ENCODE measurements at regions not wholly inside any gene's neighbourhood (a gene's known extent, or its start where the extent isn't known, plus 50 kb on each side); places are given as distances from the start of the nearest gene placed in this dataset.

DNA sequence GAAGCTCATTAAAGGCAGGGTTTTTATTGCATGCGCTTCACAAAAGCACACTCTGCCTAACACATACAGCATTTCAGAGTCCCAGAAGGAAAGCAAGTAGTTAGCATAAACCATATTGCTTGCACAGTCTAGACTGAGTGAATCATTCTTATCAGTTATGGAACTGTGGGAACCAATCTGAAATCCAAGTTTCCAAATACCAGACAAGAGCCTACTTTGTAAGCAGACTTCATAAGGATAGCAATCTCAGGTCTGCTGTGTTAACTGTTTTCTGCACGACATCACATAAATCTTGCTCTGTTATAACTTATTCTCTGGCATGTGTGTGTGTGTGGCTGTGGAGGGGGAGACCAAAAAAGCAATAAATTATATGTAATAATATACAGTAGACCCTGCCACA, 608.1 kb upstream of the REG3G start:
- H3K4me2 ChIP-seq (ENCODE audit: low read depth, low read length), result no peak overlapping the region
- H3K27ac ChIP-seq (ENCODE audit: insufficient read depth, low read length), result no peak overlapping the region
- no CpG with 5 or more reads among the region's 2 CpGs for WGBS, 2 experiments (ENCODE audit: extremely low coverage in 2 of 2, insufficient read length in 1 of 2)
- DNase-seq, result no peak
- no peak overlapping the region for H3K4me3 ChIP-seq (ENCODE audit: insufficient read depth, low read depth, low read length)
- H3K27me3 ChIP-seq (ENCODE audit: control insufficient read depth, insufficient read depth, low read length), result no peaks in the 10 kb centered on the region
- peaks cover 4% of the 10 kb centered on the region; the same call in 1 of the 2 replicates for H3K9me3 ChIP-seq (ENCODE audit: control insufficient read depth, insufficient read depth, low read length)
- H2AFZ ChIP-seq (replicated peaks; ENCODE audit: low read length, poor library complexity), result no peak overlapping the region
- in situ Hi-C loops (cut with MboI; ENCODE audit: low sequenced_read_pairs) (no loop called here), dilution Hi-C loops (cut with HindIII; ENCODE audit: low sequenced_read_pairs, unreplicated experiment) (no loop called here), intact Hi-C loops (cut with micrococcal nuclease) (no loop called here)
- H3K4ac ChIP-seq (ENCODE audit: low read depth, low read length), result no peak overlapping the region
- H2BK15ac ChIP-seq (ENCODE audit: low read depth, low read length), result no peak overlapping the region
- no peak overlapping the region for H2BK120ac ChIP-seq (ENCODE audit: low read depth, low read length)
- H2BK20ac ChIP-seq (ENCODE audit: low read depth, low read length), result no peak overlapping the region
- H3K23ac ChIP-seq (ENCODE audit: low read depth, low read length), result no peak overlapping the region
- H4K8ac ChIP-seq (ENCODE audit: low read depth in 2 of 2, low read length in 2 of 2), result no peak overlapping the region
- H2AK9ac ChIP-seq (replicated peaks; ENCODE audit: low read depth, low read length, poor library complexity), result no peak overlapping the region
- no peak overlapping the region for H2AK5ac ChIP-seq (ENCODE audit: low read depth, low read length)
- no peak overlapping the region for H3K18ac ChIP-seq (ENCODE audit: low read depth, low read length)
- H4K20me1 ChIP-seq (ENCODE audit: insufficient read depth, low read length), result no peaks in the 10 kb centered on the region
- CTCF ChIA-PET, result interaction anchor here (0.6 kb wide), 1 partner anchor 79 kb away, joined by 3 read pairs; no protein-coding TSS in a partner anchor
- no peak overlapping the region for H3K9ac ChIP-seq (ENCODE audit: low read depth, low read length)
- no peaks in the 10 kb centered on the region for H3K4me1 ChIP-seq (ENCODE audit: control insufficient read depth, insufficient read depth, low read length)
- no TSS peak for BruUV-seq (replicated peaks)
- no peaks in the 10 kb centered on the region for H3K79me1 ChIP-seq (ENCODE audit: low read depth in 1 of 2, low read length in 2 of 2)
- no peak overlapping the region for H4K91ac ChIP-seq (ENCODE audit: insufficient read depth, low read depth, low read length)
- POLR2A ChIA-PET (ENCODE audit: unreplicated experiment), result no interaction called here
- H3K36me3 ChIP-seq (ENCODE audit: control insufficient read depth, insufficient read depth, low read length), result no peaks in the 10 kb centered on the region
- H4K5ac ChIP-seq (ENCODE audit: low read depth, low read length), result no peak overlapping the region
- no peak overlapping the region for H3K14ac ChIP-seq (replicated peaks; ENCODE audit: low read depth, low read length)
- no peak for TF ChIP-seq MXI1 (IDR thresholded peaks at IDR 0.05; ENCODE audit: borderline replicate concordance, low read depth, low read length)
- H2BK5ac ChIP-seq (ENCODE audit: low read depth, low read length, poor library complexity, severe bottlenecking), result no peak overlapping the region
- H3K56ac ChIP-seq (ENCODE audit: extremely low read depth, insufficient read depth, low read length), result no peak overlapping the region
- no peaks in the 10 kb centered on the region for H3K9me1 ChIP-seq (ENCODE audit: insufficient read depth, low read length)
- no peak for ATAC-seq (ENCODE audit: low read depth)

Data from IMR-90 (cell line).